Activated gamma-delta T cell treated with Interleukin-2 at 50 U/mL for 16 hours (primary cell): ENCODE measurements at regions not wholly inside any gene's neighbourhood (a gene's known extent, or its start where the extent isn't known, plus 50 kb on each side); places are given as distances from the start of the nearest gene placed in this dataset.

Experiments
- DNase-seq: peaks from one replicate; pipeline ENCODE4 v3.0.0-alpha.2; 2020

- no peak for DNase-seq
Measured at GRCh38 chr6:153207617-153208016, 76.5 kb upstream of the RGS17 start.

GRCh38 chr6:153207006-153207405 lies 75.9 kb upstream of the RGS17 start:
- DNase-seq, result no peak

DNA sequence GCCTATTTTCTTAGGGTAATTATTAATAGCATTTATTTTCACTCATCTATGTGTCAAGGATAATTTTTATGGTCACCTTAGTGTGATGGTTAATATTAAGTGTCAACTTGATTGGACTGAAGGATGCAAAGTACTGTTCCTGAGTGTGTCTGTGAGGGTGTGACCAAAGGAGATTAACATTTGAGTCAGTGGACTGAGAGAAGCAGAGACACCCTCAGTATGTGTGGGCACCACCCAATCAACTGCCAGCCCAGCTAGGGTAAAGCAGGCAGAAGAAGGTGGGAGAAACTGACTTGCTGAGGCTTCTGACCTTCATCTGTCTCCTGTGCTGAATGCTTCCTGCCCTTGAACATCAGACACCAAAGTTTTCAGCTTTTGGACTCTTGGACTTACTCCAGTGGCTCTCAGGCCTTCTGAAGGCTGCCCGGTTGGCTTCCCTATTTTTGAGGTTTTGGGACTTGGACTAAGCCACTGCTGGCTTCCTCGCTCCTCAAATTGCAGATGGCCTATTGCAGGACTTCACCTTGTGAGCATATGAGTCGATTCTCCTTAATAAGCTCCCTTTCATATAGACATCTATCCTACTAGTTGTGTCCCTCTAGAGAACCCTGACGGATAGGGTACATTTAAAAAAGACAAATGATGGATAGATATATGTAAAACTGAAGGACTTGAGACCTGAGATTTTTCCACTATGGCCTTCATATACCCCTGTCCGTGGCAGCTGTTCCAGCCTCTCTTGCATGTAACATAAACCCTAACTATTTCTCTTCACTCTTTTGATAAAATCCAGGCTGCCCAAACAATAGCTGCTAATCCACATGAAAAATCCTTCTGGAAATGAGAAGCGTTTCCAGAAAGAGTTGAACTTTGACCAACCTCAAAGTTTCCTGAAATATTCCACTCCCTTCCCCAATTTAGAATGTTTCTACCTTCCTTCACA lies 62.1 kb upstream of the RGS17 start:
- DNase-seq, result no peak

DNA sequence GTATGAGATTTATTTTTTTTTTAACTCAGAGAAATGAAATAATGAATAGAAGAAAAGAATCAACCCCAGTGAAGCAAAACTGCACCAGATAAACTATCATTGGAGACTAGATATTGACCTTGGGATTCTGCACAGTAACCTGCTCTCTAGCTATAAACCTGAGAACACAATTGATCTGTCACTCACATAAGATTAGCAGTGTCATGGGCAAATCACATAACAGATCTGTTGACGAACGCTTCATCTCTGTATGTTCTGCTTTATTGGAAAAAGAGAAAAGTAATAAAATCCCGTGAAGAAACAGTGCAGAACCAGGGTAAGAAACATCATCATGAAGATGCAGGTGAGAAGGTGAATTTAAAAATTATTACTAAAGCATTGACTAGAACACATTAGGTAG lies 52.8 kb upstream of the RGS17 start:
- DNase-seq, result no peak
